Fibroblast of upper back skin (primary cell): ENCODE measurements at regions not wholly inside any gene's neighbourhood (a gene's known extent, or its start where the extent isn't known, plus 50 kb on each side); places are given as distances from the start of the nearest gene placed in this dataset.

Experiments
- DNase-seq: peaks from one replicate; pipeline ENCODE4 v3.0.0-alpha.2; 2013

DNA sequence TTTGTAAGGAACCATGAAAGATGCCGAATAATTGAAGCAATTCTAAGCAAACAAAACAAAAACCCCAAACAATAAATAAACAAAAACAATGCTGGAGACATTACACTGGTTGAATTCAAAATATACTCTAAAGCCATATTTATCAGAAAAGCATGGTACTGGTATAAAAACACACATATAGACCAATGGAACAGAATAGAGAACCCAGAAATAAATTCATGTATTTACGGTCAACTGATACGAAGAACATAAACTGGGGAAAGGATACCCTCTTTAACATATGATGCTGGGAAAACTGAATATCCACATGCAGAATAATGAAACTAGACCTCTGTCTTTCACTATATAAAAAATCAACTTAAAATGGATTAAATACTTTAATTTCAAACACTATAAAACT lies 214.3 kb upstream of the PDZRN3 start:
- DNase-seq, result no peak

DNA sequence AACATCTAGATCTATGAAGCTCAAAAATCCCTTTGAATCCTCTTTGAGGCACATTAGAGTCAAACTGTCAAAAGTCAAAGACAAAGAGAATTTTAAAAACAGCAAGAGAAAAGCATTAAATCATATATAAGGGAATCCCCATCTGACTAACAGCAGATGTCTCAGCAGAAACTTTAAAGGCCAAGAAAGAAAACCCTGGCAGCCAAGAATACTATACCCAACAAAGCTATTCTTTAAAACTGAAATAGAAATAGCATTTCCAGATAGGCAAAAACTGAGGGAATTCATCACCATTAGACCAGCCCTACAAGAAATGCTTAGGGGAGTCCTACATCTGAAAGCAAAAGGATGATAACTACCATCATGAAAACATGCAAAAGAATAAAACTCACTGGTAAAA lies 211.2 kb upstream of the PDZRN3 start:
- DNase-seq, result no peak

DNA sequence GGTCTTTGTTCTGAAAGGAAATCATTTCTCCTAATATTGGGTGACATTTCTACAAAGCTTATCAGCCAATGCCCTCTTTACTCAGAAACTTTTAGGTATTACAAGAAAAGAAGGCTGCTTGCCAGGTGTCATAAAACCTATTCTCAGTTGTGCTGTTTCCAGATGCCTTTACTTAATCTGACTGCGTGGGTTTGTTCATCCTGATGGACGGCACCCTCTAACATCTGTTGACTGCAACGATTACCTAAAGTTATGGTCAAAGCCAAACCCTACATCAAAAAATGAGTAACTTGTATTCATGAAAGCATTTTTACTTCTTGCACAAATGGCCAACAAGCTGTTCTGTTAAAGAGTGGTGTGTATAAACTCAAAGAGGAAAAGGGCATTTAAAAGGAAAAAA lies 207.7 kb upstream of the PDZRN3 start:
- peak; percentile 17 for DNase-seq

DNA sequence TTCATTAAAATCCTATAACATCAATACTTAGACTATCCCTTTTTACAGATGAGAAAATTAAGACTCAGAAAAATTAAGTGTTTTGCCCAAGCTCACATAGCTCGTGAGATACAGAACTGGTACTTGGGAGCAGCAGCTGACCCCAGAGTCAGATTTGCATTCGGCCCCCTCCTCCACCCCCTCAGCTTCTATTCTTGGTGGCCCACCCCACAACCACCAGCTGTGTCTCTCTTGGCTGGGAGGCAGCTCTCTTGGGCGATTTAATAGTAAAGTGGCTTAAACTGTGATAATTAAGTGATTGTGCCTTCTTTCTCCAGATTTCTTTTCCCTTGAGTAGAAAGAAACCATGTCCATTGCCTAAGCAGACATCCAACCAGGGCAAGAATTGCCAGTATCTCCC lies 203.6 kb upstream of the PDZRN3 start:
- DNase-seq, result no peak

DNA sequence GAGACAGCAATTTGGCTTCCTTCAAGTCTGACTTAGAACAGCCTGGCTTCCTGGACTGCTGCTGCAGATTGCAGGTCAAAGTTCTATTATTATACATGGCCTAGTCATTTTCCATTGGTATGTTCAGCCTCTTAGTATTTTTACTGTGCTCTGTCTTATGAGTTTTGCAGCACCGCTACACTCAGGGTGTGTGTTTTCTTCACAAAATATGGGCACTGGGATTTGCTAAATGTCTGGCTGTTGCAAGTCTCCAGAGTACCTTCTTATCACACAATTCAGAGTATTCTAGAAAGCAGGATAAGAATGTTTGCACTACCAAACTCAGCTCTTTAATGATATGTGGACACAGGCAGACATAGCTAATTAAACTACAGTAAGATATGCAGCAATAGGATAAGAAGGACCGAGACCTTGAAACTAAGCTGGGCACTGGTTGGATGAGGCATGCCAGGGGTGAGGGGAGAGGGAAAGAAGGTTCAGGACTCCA lies 203.0 kb upstream of the PDZRN3 start:
- no peak for DNase-seq

DNA sequence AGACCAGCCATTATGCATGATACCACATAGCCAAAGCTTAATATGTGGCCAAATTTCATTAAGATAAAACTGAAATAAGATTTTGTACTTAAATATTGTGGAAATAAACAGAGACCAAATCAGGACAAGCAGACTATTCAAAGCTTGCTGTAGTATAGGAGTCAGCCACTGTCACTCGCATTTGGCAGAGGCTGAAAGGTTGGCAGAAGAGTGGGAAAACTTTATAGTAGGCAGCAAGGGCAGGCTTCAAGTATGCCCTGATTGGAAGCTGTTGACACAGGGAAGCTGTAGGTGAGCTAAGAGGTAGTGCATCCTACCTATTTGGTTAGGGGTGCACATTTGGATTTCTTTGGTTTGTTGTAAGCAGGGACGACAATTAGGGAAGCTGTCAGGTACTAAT lies 202.5 kb upstream of the PDZRN3 start:
- DNase-seq, result no peak

DNA sequence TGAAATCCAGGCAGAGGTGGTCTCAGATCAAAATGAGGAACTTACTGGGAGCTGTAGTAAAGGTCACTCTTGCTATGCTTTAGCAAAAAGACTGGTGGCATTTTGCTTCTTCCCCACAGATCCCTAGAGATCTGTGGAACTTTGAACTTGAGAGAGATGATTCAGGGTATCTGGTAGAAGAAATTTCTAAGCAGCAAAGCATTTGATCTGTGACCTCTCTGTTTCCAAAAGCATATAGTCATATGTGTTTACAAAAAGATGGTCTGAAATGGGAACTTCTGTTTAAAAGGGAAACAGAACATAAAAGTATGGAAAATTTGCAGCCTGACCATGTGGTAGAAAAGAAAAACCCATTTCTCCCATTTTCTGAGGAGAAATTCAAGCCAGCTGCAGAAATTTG lies 196.2 kb upstream of the PDZRN3 start:
- peak; percentile 43 for DNase-seq

DNA sequence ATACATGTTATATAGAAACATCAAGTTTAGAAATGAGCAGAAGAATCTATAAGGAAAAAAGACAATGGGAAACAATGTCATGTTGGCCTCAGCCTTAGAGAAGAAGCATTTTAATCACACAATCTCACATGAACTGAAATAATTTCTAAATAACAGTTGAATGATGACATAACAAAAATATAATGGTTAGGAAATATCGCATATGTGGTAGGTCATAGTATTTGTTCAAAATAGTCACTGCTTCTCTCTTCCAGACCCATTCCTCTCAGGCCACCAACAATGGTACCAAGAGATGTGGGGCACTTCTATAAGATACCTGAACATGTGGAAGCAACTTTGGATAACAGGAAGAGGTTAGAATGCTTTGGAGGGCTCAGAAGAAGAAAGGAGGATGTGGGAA lies 195.7 kb upstream of the PDZRN3 start:
- no peak for DNase-seq

DNA sequence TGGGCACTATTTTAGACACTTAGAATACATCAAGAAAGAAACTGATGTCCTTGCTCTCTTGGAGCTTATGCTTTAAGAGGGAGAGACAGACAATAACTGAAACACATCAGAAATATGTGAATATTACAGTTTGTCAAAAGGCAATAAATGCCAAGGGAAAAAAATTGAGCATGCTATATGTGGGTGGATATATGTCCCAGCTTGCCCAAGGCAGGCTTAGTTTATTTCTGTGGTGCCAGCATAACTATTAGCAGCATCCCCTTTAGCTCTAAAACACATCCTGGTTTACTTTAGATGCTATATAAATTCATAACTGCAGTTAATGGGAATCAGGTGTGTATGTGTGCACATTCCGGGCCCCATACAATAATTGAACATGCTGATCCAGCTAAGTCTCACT lies 191.2 kb upstream of the PDZRN3 start:
- no peak for DNase-seq

DNA sequence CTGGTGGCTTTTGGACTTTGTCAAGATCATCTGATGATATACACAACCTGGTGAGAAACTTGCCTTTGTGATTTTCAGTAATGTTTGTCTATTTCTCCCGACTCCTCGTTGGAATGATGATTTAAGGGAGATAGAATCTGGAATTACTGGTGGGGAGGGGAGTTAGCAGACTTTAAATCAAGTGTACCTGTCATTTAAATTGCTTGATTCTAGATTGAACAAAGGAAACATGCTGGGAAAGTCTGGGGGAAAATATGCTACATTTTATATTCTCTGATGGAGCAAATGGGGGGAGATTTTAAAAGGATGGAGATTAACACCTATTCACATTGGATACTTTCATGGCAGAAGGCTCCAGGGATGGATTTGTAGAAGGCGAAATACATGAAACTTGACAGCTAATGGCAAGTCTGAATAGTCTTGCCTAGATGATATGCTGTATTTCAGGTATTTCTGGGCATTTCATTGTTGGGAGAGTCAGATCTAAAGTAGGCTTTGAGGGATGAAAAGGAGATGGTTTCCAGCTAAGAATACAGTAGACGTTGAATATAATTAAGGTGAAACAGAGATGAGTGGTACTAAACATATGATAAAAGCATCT lies 189.1 kb upstream of the PDZRN3 start:
- DNase-seq, result no peak

DNA sequence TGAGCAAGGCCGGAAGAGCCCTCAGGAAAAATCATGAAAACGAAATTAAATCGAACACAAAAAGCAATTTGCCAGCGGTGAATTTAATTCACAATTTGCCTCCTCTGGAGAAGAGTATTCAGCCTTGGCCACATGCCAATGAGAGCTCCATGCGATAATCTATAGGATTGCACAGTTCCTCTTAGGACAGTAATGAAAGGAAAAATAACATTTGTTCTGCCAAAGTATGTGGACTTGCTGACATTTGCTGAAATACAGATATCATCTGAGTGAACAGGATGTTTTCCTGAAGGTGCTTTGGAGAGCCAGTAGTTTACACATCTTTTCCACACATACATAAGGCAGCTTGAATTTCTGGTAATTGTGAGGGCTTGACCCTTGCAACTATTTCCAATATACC lies 188.6 kb upstream of the PDZRN3 start:
- peak; percentile 66 for DNase-seq

DNA sequence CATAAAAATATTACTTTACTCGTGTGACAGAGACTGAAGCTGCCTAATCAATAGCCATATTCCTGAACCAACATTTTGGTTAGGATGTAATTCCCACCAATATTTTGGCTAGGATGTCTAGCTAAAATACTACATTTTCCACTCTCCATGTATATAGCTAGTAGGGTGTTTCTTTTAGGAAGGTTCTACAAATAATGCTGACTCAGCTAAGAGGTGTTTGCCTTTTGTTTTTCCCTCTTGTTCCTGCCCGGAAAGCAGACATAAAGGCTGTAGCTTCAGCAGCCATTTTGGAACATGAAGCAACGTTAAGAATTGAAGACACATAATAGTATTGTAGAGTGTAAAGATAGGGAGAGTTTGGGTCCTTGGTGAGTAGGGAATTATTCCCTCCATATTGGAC lies 187.3 kb upstream of the PDZRN3 start:
- no peak for DNase-seq

DNA sequence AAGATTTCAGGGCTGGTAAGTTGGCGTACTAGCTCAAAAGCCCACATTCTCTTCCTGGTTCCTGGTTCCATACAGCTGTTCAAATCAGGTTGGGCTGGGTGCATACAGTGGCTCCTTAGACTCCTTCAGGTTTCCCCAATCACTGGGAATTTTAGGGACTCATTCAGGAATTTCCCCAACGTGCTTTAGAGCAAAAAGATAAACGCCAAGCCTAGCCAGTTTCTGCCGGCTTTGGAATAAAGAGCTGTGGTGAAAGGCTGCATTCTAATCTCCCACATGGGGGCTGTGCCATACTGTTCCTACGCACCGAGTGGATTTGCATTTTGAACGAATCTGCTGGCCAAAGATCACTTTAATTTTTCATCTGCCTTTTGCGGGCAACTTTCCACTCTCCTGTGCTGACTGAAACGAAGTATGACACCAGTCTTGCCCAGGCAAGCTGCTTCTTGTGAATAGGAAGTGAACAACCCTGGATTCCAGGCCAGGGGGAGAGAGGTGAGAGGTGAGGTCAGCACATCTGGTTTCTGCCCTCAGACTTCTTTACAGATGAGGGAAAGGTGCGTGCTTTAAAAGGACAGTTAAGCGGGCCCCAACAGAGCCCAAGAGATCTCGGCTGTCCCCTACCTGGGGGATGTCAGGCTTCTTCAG lies 184.2 kb upstream of the PDZRN3 start:
- DNase-seq, result no peak

DNA sequence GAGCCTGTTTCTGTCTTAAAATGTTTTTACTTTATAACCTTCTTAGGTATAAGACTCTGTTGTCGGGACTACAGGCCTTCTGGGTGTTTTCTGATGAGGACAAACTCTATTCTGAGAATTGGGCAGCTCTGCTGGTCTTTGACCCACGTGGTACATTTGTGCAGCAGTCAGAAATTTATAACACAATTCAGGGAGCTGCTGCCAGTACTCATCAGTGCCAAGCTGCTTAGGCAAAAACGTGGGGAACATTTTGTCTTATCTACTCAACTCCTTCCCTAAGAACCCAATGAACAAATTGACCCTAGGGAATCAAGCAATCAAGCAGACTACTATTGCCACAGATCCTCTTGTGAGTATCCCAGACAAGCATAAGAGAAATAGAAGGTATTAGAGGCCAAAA lies 180.7 kb upstream of the PDZRN3 start:
- DNase-seq, result no peak

DNA sequence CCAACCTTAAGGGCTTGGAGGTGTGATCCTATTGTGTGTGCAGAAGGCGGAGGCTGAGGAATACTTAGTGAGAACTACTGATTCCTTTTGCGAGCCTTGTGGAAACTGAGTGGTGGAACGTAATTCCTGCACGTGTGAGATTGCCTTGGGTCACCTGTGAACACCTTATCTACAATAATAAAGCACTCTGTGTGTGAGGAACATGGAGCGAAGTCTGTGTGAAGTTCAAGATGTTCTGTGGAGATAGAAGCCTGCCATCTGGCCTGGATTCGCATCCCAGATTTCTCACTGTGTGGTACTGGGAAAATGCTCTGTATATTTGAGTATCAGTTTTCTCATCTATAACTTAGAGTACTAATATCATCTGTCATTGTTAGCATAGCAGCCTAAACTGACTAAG lies 179.5 kb upstream of the PDZRN3 start:
- no peak for DNase-seq

DNA sequence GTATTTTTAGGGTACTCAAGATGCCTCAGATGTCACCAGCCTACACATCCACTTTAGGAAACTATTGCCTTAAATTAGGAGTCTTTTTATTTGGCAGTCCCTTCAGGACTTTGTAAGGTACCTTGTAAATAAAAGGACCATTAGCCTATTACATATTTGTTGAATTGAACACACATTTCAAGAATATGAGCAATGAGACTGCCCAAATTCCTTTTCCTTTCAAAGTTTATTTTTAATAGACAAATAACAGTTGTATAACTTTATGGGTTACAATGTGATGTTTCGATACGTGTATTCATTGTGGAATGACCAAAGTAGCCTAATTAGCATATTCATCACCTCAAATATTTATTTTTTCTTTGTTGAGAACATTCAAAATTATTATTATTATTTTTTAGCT lies 176.7 kb upstream of the PDZRN3 start:
- DNase-seq, result no peak

DNA sequence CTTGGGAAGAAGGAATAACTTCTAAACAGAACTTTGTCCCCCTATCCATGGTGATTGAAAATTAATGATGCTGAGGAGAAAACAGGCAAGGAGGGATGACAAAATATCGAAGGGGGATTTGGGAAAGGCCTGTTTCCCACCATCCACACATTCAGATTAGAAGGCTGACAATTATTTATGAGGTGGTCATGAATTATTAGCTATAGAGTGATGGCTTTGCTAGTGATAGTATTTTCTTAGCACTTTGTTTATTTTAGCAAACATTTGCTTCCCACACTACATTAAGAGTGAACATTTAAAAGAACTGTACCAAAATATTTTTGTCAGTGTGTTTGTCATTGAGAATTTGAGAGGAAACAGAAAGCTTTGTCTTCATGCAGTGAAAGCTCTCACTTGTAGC lies 172.6 kb upstream of the PDZRN3 start:
- DNase-seq, result no peak

DNA sequence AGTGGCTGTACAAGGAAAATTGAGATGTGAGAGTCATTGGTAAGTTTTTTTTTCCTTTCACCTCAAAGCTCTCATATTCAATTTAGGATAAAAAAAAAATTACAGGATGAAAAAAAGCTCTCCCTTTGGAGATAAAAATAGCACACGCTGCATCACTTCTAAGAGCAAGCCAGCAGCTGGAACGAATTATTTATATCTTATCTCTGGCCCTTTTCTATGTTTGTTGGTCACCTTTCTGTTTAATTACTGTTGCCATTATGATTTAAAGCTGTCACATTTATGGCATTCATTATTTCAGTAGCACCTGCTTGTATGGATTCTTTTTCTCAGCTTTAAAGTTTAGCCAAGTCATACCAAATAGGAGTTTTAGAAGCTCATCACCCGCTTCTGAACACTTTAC lies 171.6 kb upstream of the PDZRN3 start:
- DNase-seq, result no peak

DNA sequence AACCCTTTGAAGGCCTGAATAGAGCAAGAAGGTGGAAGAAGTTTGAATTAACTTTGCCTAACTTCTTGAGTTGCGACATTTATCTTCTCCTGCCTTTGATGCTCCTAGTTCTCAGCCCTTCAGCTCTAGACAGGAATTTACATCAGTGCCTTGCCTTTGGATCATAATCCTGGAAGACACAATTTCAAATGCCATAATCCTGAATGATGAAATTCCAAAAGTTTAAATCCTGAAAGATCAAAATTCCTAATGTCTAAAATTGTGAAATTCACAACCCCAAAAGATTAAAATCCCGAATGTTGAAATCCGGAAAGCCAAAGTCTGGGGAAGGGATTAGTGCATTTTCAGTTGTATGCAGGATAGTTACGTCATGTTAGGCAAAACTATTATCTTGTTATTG lies 166.6 kb upstream of the PDZRN3 start:
- no peak for DNase-seq

DNA sequence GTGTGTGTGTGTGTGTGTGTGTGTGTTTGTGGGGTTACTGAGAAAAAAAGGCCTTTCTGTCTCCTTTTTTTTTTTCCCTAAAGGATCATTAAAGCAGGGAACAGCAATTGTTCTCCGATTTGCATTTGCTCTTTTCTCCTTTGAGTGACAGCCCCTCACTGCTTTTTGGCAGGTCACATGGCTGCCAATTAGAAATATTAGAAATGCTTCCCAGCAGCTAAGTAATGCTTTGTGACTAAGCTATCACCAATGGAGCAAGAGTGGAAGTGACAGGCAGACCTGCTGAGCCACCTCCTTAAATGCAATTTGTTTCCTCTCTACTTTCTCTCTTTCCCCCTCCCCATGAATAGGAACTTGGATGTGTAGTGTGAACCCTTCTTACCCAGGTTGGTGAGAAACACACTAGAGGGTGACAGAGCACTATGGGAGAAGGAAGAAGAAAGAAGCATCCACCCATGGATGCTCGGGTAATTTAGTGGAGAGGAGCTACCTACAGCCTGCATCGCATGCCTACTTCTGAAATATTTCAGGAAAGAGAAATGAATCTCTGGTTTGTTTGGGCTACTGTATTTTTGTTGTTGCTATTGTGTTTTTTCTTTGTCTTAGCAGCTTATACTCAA lies 165.2 kb upstream of the PDZRN3 start:
- DNase-seq, result no peak

DNA sequence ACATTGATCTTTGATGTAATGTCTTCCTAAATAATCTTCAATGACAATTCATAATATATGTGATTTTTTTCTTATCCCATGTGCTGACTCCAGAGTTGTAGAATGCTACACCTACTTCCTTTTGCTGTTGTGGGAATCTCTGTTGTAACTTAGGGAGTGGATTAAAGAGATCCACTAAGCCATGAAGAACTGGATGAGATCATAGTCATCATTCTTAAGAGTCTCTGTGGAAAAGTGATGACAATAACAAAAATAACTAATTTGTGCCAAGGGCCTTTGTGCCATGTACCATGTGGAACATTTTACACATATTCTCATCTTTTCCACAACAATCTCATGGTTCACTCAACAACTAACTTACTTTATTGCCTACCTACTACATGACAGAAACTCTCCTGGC lies 162.9 kb upstream of the PDZRN3 start:
- no peak for DNase-seq

DNA sequence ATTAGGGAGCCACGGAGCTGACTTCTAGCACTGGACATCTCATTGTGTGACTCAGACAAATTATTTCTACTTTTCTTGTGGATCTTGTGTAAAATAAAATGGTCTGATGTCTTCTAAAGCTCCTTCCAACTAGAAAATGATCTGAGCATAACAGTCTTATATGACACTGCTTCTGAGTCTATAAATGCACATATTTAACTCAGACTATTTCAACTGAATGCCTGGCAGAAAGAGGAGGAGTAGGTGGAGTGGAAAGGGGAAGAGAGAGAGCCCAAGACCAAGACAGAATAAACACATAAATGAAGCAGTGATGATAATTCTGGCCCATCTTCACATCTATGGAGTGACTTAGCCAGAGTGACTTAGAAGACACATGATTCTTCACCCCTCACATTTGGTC lies 162.3 kb upstream of the PDZRN3 start:
- DNase-seq, result no peak

DNA sequence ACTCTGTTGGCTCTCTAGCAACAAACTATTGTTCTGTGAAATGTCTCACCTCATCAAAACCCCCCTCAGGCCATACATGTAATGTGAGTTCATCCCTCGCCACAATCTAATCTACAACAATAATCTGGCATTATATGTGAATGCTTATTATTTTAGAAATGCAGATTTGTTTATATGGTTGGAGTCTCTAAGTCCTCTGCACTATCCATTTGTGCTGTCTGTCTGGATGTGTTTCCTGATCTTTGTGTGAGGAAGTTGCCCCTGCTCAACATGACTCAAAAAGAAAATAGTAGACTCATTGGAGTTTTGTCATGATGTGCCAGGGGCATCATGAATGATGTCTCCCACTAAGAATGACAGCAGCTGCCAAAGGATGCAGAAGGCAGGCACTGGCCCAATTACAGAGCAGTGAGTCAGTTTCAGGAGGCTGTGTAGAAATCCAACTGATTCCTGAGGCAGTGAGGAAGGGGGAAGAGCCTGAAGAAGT lies 161.6 kb upstream of the PDZRN3 start:
- peak; percentile 97 for DNase-seq

DNA sequence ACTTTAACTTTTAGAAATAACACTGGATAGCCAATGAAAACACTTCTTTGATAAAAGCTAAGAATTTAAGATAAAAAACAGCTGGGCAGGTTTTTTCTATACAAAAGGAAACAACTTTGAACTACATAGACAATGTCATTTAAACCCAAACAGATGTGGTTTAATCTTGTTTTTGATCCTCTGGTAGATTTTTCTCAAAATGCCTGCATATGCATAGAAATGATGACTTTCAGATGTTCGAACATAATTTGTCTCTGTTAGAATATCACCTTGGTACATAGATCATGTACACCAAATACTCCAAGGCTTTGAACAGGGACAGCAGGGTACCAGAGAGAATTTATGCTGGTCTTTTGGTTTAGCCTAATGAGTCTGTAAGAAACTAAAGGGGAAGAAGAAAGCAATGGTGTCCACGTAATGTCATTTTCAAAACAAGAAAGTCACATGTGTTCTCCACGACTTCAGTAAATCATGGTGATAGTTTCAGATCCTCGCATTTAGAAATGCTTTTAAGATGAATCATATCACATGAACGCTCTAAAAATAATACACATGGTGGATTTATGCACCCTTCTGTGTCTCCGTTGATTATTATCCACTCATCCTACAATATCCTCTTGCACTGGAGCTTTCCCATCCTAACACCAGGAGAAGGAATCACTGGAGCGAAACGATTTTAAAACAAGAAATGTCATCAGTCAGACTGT lies 160.1 kb upstream of the PDZRN3 start:
- peak; percentile 78 for DNase-seq
